SU-DHL-6 (cell line): ENCODE measurements at regions not wholly inside any gene's neighbourhood (a gene's known extent, or its start where the extent isn't known, plus 50 kb on each side); places are given as distances from the start of the nearest gene placed in this dataset.

Experiments used
- H2AFZ ChIP-seq: fragments of 200-600 bp; sonication (generic); 2 replicates; pipeline ENCODE4 v1.6.1; 2014; ENCODE audit warnings: low read depth, mild to moderate bottlenecking, moderate library complexity, mixed read lengths, antibody characterized with exemption, low read length; ENCODE audit not compliant: severe bottlenecking
- H3F3A ChIP-seq: fragments of 200-600 bp; shearing (Covaris generic); 2 replicates; pipeline ENCODE4 v1.6.0; 2016; ENCODE audit warnings: antibody characterized with exemption, mild to moderate bottlenecking; ENCODE audit not compliant: insufficient read depth
- H3K27ac ChIP-seq: fragments of 200-600 bp; sonication (generic); 2 replicates; pipeline ENCODE4 v1.5.1; 2016; ENCODE audit warnings: low read depth, mild to moderate bottlenecking, low read length, moderate library complexity, mixed read lengths
- H3K27me3 ChIP-seq: fragments of 200-600 bp; sonication (generic), shearing (Covaris generic); 2 replicates; pipeline ENCODE4 v1.6.0; 2014; ENCODE audit warnings: mild to moderate bottlenecking, low read length
- H3K36me3 ChIP-seq: fragments of 200-600 bp; sonication (generic); 2 replicates; pipeline ENCODE4 v1.6.1; 2014; ENCODE audit warnings: mild to moderate bottlenecking, low read length, mixed read lengths
- H3K4me2 ChIP-seq: fragments of 300-600, 200-600 bp; shearing (Covaris generic), sonication (generic); 2 replicates; pipeline ENCODE4 v1.6.0; 2014; ENCODE audit warnings: low read length, low read depth, mild to moderate bottlenecking; ENCODE audit not compliant: poor library complexity, severe bottlenecking
- H3K4me3 ChIP-seq: fragments of 200-600 bp; sonication (generic); 2 replicates; pipeline ENCODE4 v1.5.1; 2014; ENCODE audit warnings: antibody characterized with exemption, low read length, mild to moderate bottlenecking, mixed read lengths; ENCODE audit not compliant: insufficient read depth, poor library complexity, severe bottlenecking
- H3K79me2 ChIP-seq: fragments of 200-600 bp; sonication (generic); 2 replicates; pipeline ENCODE4 v1.6.1; 2014; ENCODE audit warnings: mild to moderate bottlenecking, low read length, moderate library complexity; ENCODE audit not compliant: insufficient read depth
- H3K9ac ChIP-seq: fragments of 200-600 bp; sonication (generic); 2 replicates; pipeline ENCODE4 v1.7.0; 2014; ENCODE audit warnings: mild to moderate bottlenecking, low read length
- H3K9me2 ChIP-seq: fragments of 200-600 bp; sonication (generic); replicated peaks from 2 replicates; pipeline ENCODE4 v1.6.1; 2014; ENCODE audit warnings: low read length; ENCODE audit not compliant: insufficient read depth
- H3K9me3 ChIP-seq: fragments of 200-600 bp; sonication (generic); 2 replicates; pipeline ENCODE4 v1.6.1; 2014; ENCODE audit warnings: low read length, mixed read lengths; ENCODE audit not compliant: insufficient read depth
- H4K20me1 ChIP-seq: fragments of 200-600 bp; sonication (generic); 2 replicates; pipeline ENCODE4 v1.6.1; 2014; ENCODE audit warnings: low read depth, mild to moderate bottlenecking, antibody characterized with exemption, low read length, moderate library complexity, mixed read lengths
- EZH2phosphoT487 ChIP-seq: fragments of 200-600 bp; sonication (generic), shearing (Covaris generic); conservative IDR thresholded peaks from 2 replicates; pipeline ENCODE4 v1.6.1; 2018; ENCODE audit warnings: mild to moderate bottlenecking, antibody characterized with exemption, low read length, moderate library complexity, mixed read lengths
- TF ChIP-seq, protein P1 (sequence below): fragments of 200-600 bp; sonication (generic); IDR thresholded peaks from one replicate; pipeline ENCODE4 v1.5.1; 2017; ENCODE audit warnings: antibody characterized with exemption, mild to moderate bottlenecking, low read length, moderate library complexity; ENCODE audit not compliant: insufficient read depth, poor library complexity, severe bottlenecking

- no peaks in the 10 kb centered on the region for H3F3A ChIP-seq
- TF ChIP-seq, protein P1, sequence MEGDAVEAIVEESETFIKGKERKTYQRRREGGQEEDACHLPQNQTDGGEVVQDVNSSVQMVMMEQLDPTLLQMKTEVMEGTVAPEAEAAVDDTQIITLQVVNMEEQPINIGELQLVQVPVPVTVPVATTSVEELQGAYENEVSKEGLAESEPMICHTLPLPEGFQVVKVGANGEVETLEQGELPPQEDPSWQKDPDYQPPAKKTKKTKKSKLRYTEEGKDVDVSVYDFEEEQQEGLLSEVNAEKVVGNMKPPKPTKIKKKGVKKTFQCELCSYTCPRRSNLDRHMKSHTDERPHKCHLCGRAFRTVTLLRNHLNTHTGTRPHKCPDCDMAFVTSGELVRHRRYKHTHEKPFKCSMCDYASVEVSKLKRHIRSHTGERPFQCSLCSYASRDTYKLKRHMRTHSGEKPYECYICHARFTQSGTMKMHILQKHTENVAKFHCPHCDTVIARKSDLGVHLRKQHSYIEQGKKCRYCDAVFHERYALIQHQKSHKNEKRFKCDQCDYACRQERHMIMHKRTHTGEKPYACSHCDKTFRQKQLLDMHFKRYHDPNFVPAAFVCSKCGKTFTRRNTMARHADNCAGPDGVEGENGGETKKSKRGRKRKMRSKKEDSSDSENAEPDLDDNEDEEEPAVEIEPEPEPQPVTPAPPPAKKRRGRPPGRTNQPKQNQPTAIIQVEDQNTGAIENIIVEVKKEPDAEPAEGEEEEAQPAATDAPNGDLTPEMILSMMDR: peak; percentile 69
- no peak for TF ChIP-seq EZH2phosphoT487
- H3K36me3 ChIP-seq: no peaks in the 10 kb centered on the region
- peak overlapping the region; percentile 26 for H3K4me2 ChIP-seq
- no peak overlapping the region for H3K9ac ChIP-seq
- peak overlapping the region; percentile 21 for H2AFZ ChIP-seq
- no peaks in the 10 kb centered on the region for H4K20me1 ChIP-seq
- H3K9me2 ChIP-seq: no peaks in the 10 kb centered on the region
- H3K4me3 ChIP-seq: no peak overlapping the region
- no peaks in the 10 kb centered on the region for H3K9me3 ChIP-seq
- no peaks in the 10 kb centered on the region for H3K79me2 ChIP-seq
- no peak overlapping the region for H3K27ac ChIP-seq
- no peaks in the 10 kb centered on the region for H3K27me3 ChIP-seq
These were observed 116.8 kb upstream of the SHISA3 start for GRCh38 chr4:42280327-42281095.

- Histone ChIP-seq H3K9ac (no peak overlapping the region), H4K20me1 (no peaks in the 10 kb centered on the region), H3K4me2 (no peak overlapping the region), H2AFZ (no peak overlapping the region), H3K36me3 (no peaks in the 10 kb centered on the region), H3K27me3 (no peaks in the 10 kb centered on the region), H3F3A (no peaks in the 10 kb centered on the region), H3K79me2 (no peaks in the 10 kb centered on the region), H3K4me3 (no peak overlapping the region), H3K27ac (no peak overlapping the region), H3K9me3 (no peaks in the 10 kb centered on the region), H3K9me2 (no peaks in the 10 kb centered on the region)
- no peak for TF ChIP-seq EZH2phosphoT487
- TF ChIP-seq, protein P1: no peak
These were observed 115.8 kb upstream of the SHISA3 start for GRCh38 chr4:42281324-42282020.

DNA sequence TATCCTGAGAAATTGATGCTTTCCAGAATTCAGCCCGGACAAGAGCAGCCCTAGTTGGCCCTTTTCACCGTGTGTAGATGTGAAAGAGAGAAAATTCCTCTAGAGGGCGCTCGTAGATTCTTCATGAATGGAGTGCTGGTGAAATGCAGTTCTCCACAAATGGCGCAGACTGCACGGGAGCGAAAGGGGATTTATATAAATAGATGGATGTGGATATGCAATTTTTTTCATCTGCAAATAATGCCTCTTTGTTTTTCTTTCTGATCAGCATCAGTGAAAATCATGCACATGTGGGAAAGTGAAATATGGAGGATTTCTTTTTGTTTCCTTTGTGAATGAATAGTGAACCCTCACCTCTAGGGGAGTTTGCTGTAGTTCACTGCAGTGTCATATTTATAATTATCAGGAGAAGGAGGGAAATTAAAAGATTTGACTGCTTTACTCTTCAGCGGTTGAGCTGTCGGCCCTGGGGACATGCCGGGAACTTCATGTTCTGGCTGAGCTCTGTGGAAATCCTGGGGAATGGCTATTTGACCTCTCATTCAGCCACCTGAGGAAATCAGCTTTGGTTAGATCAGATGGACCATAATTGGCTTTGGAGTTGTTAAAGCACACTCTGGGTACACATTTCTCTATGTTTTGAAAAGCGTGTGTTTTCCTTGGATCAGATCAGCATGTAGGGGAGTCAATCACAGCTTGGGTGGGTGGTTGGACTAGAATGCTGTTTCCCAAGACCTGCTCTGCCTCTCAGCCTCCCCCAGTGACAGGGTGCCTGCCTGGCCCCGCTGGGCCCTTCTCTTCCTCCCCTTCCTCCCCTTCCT, 115.0 kb upstream of the SHISA3 start:
- TF ChIP-seq EZH2phosphoT487: no peak
- TF ChIP-seq, protein P1: peak; percentile 67
- Histone ChIP-seq H4K20me1 (no peaks in the 10 kb centered on the region), H3K4me3 (no peak overlapping the region), H3K9me2 (no peaks in the 10 kb centered on the region), H3F3A (no peaks in the 10 kb centered on the region), H3K9ac (no peak overlapping the region), H2AFZ (no peak overlapping the region), H3K4me2 (peak overlapping the region; percentile 35), H3K27ac (no peak overlapping the region), H3K36me3 (no peaks in the 10 kb centered on the region), H3K9me3 (no peaks in the 10 kb centered on the region), H3K27me3 (no peaks in the 10 kb centered on the region), H3K79me2 (no peaks in the 10 kb centered on the region)
